ENCODE measurements at regions not wholly inside any gene's neighbourhood (a gene's known extent, or its start where the extent isn't known, plus 50 kb on each side); places are given as distances from the start of the nearest gene placed in this dataset.

DNA sequence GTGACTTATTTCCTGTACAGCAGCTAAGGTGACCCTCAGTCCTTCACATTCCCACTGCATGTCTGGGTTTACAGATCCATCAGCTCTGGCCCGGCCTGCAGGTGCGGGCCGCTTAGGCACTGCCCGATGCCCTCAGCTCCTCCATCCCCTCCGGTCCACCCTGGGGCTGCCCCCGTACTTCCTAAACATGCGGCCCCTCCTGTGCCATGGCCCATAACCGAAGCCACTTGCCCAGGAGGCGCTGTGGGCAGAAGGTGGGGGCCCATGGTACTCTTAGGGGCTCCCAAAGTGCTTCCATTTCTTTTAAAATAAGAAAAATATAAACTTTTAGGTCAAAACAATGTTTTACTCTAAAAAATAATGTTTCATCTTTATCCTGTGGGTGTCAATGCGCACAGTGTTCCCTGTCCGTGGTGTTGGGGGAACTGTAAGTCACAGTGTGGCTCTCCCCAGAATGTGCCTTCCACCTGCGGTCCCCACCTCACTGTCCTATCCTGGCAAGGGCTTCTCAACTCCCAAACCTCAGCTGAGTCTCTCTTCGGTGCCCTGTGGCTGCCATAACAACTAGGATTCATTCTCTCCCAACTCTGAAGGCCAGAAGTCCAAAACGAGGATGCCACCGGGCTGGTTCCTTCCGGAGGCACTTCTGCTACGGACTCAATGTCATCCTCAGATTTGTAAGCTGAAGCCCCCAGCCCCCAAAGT lies 132.7 kb upstream of the LPCAT1 start:
- ATAC-seq (no peak), DNase-seq (no peak)
- no peaks in the 10 kb centered on the region for H4K20me1 ChIP-seq (ENCODE audit: low read length)
- no peak overlapping the region for H2AFZ ChIP-seq (ENCODE audit: low read length)
- H3F3A ChIP-seq (ENCODE audit: low read length, unreplicated experiment): no peaks in the 10 kb centered on the region
- no peak overlapping the region for H3K9ac ChIP-seq (ENCODE audit: low read length)
- H3K9me2 ChIP-seq (replicated peaks; ENCODE audit: low read length): no peaks in the 10 kb centered on the region
- H3K4me1 ChIP-seq (ENCODE audit: insufficient read depth, low read length): peaks cover 9% of the 10 kb centered on the region; the same call in 1 of the 2 replicates
- CTCF ChIA-PET: no interaction called here
- H3K27ac ChIP-seq (ENCODE audit: low read length): no peak overlapping the region
- H3K4me2 ChIP-seq (ENCODE audit: low read length): no peak overlapping the region
- POLR2A ChIA-PET (ENCODE audit: unreplicated experiment): no interaction called here
- H3K79me2 ChIP-seq (ENCODE audit: low read length): no peaks in the 10 kb centered on the region
- no peak overlapping the region for H3K4me3 ChIP-seq (ENCODE audit: low read length)
- no peaks in the 10 kb centered on the region for H3K36me3 ChIP-seq (ENCODE audit: low read depth, low read length)
- peaks cover 17% of the 10 kb centered on the region for H3K27me3 ChIP-seq (ENCODE audit: low read length)
- intact Hi-C loops (cut with micrococcal nuclease): no loop called here
- no TSS peak for BruUV-seq (replicated peaks)
- H3K9me3 ChIP-seq (ENCODE audit: low read length): no peaks in the 10 kb centered on the region
- TF ChIP-seq EZH2 (IDR thresholded peaks at IDR 0.05; ENCODE audit: low read length, unreplicated experiment): no peak
- TF ChIP-seq, protein P1, sequence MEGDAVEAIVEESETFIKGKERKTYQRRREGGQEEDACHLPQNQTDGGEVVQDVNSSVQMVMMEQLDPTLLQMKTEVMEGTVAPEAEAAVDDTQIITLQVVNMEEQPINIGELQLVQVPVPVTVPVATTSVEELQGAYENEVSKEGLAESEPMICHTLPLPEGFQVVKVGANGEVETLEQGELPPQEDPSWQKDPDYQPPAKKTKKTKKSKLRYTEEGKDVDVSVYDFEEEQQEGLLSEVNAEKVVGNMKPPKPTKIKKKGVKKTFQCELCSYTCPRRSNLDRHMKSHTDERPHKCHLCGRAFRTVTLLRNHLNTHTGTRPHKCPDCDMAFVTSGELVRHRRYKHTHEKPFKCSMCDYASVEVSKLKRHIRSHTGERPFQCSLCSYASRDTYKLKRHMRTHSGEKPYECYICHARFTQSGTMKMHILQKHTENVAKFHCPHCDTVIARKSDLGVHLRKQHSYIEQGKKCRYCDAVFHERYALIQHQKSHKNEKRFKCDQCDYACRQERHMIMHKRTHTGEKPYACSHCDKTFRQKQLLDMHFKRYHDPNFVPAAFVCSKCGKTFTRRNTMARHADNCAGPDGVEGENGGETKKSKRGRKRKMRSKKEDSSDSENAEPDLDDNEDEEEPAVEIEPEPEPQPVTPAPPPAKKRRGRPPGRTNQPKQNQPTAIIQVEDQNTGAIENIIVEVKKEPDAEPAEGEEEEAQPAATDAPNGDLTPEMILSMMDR (conservative IDR thresholded peaks at IDR 0.05; ENCODE audit: low read depth, low read length): no peak
- no peak for TF ChIP-seq EZH2phosphoT487 (IDR thresholded peaks at IDR 0.05; ENCODE audit: borderline replicate concordance, low read length)

DNA sequence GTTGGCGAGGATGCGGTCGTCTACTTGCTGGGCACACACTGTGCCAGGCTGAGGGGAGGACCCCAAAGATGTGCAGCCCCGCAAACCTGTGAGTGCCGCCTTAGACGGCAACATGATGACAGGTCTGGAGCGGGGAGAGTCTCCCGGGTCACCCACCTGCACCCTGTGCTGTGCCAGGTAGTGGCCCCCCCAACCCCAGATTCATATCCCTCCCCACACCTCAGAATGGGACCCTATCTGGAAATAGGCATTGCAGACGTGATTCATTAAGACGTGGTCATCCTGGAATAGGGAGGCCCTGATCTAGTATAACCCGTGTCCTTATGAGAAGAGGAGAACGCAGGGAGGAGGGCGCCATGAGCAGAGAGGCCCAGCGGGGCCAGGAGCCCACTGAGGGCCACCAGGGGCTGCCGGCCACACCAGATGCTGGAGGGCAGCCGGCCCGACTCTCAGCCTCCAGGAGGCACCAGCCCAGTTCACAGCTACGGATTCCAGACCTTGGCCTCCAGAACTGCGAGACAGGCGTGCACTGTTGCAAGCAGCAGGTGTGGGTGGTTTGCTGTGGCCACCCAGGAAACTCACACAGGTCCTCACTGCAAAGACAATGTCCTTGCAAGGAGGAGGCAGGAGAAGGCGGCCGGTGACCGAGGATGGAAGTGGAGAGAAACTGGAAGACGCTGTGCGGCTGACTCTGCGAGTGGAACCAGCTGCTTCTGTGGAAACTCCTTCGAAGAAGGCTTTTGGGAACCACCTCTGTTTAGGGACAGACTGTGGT lies 131.9 kb upstream of the LPCAT1 start:
- Histone ChIP-seq H3K36me3 (ENCODE audit: low read depth, low read length) (no peaks in the 10 kb centered on the region), H4K20me1 (ENCODE audit: low read length) (no peaks in the 10 kb centered on the region), H3K27me3 (ENCODE audit: low read length) (peaks cover 17% of the 10 kb centered on the region), H3K9me3 (ENCODE audit: low read length) (no peaks in the 10 kb centered on the region), H3K4me1 (ENCODE audit: insufficient read depth, low read length) (peaks cover 9% of the 10 kb centered on the region; the same call in 1 of the 2 replicates), H3K4me3 (ENCODE audit: low read length) (no peak overlapping the region), H3K27ac (ENCODE audit: low read length) (no peak overlapping the region), H3F3A (ENCODE audit: low read length, unreplicated experiment) (no peaks in the 10 kb centered on the region), H2AFZ (ENCODE audit: low read length) (no peak overlapping the region), H3K9ac (ENCODE audit: low read length) (no peak overlapping the region), H3K4me2 (ENCODE audit: low read length) (no peak overlapping the region), H3K79me2 (ENCODE audit: low read length) (no peaks in the 10 kb centered on the region), H3K9me2 (replicated peaks; ENCODE audit: low read length) (no peaks in the 10 kb centered on the region)
- CTCF ChIA-PET: no interaction called here
- intact Hi-C loops (cut with micrococcal nuclease): no loop called here
- POLR2A ChIA-PET (ENCODE audit: unreplicated experiment): no interaction called here
- no peak for TF ChIP-seq EZH2phosphoT487 (IDR thresholded peaks at IDR 0.05; ENCODE audit: borderline replicate concordance, low read length)
- no peak for TF ChIP-seq EZH2 (IDR thresholded peaks at IDR 0.05; ENCODE audit: low read length, unreplicated experiment)
- TF ChIP-seq, protein P1 (conservative IDR thresholded peaks at IDR 0.05; ENCODE audit: low read depth, low read length): no peak
- ATAC-seq (no peak), DNase-seq (no peak)
- no TSS peak for BruUV-seq (replicated peaks)
